ENCODE measurements at regions not wholly inside any gene's neighbourhood (a gene's known extent, or its start where the extent isn't known, plus 50 kb on each side); places are given as distances from the start of the nearest gene placed in this dataset.
"Not testable (repeated sequence)": the region's sequence is repeated elsewhere in the genome, so short reads cannot be mapped to it uniquely, and the experiment has no call there.

DNA sequence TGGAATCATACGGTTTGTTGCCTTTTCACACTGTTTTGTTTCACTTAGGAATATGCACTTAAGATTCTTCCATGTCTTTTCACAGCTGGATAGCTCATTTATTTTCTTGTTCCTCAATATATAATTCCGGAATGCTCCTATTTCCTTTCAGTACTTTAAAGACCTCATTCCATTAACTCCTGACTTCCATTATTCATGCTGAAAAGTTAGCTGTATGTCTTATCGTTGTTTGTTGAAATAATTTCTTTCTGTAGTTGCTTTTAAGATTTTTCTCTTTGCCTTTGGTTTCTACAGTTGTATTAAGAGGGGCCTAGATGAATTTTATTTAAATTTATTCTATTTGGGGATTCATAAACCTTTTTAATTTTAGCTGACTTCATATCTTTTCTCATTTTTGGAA lies 122.2 kb downstream of the ANXA2 start:
- no peak for FAIRE-seq

GRCh38 chr15:60278879-60279278 lies 118.9 kb downstream of the ANXA2 start:
- no peak for FAIRE-seq

GRCh38 chr15:60280259-60280658 lies 117.5 kb downstream of the ANXA2 start:
- no peak for FAIRE-seq

DNA sequence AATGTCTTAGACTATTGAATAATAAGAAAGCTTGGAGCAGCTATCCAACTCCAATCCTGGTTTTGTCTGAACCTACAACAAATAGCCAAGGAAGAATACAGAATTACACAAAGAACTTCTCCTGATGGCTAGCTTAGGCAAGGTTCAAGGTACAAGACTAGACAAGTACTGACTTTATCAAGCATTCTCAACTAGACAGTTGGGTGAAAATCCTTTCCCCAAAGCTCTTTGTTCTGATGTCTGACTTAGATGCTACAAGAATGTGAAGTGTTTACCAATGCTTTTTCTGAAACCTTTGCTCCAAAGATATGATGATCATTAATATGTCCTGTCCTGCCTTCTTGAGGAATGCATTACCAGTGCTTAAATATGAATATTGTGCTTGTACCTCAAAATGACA lies 113.8 kb downstream of the ANXA2 start:
- FAIRE-seq = no peak

- not testable (repeated sequence) for FAIRE-seq
These were observed 101.9 kb downstream of the ANXA2 start for GRCh38 chr15:60295901-60296300.

- no peak for FAIRE-seq
These were observed 100.7 kb downstream of the ANXA2 start for GRCh38 chr15:60297047-60297446.

All from G401.6 (cell line).